ENCODE measurements at regions not wholly inside any gene's neighbourhood (a gene's known extent, or its start where the extent isn't known, plus 50 kb on each side); places are given as distances from the start of the nearest gene placed in this dataset.

DNA sequence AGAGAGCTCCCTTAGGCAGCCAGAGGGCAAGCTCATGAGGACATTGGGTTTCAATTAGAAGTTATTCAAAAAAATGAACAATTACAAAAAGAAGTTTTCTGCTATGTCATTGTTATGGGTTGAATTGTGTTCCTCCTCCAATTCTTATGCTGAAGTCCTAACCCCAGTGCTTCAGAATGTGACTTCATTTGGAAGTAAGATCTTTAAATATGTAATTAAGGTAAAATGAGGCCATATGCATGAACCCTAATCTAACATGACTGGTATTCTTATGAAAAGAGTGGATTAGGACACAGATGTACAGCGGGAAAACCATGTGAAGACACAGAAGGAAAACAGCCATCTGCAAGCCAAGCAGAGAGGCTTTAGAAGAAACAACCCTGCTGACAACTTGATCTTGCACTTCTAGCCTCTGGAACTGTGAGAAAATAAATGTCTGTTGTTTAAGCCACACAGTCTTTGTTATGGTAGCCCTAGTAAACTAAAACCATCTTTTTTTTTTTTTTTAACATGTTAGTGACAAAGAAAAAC lies 929.6 kb downstream of the EPHA3 start:
- no peaks in the 10 kb centered on the region for H3K79me2 ChIP-seq (replicated peaks; ENCODE audit: insufficient read depth, low read length)
- no peak for TF ChIP-seq EZH2 (IDR thresholded peaks at IDR 0.05; ENCODE audit: borderline replicate concordance, insufficient read depth, low read length, poor library complexity, severe bottlenecking)
- no peak for TF ChIP-seq RAD21 (conservative IDR thresholded peaks at IDR 0.05)
- TF ChIP-seq REST (IDR thresholded peaks at IDR 0.05; ENCODE audit: borderline replicate concordance), result no peak
- H3K27me3 ChIP-seq (ENCODE audit: insufficient read depth, low read depth, low read length), result no peaks in the 10 kb centered on the region
- H3K36me3 ChIP-seq (ENCODE audit: insufficient read depth, low read length), result no peaks in the 10 kb centered on the region
- no peak overlapping the region for H2AFZ ChIP-seq (ENCODE audit: low read depth, low read length)
- no peaks in the 10 kb centered on the region for H3K9me3 ChIP-seq (ENCODE audit: low read length)
- no peak overlapping the region for H3K4me2 ChIP-seq (ENCODE audit: low read length)
- H3K27ac ChIP-seq (ENCODE audit: low read length), result no peak overlapping the region
- H3F3A ChIP-seq (ENCODE audit: insufficient read depth, low read length, poor library complexity, severe bottlenecking), result no peaks in the 10 kb centered on the region
- H4K20me1 ChIP-seq (ENCODE audit: insufficient read depth), result no peaks in the 10 kb centered on the region
- H3K9me2 ChIP-seq (ENCODE audit: insufficient read depth, low read length), result no peaks in the 10 kb centered on the region
- H3K9ac ChIP-seq (ENCODE audit: low read length), result no peak overlapping the region
- no peak overlapping the region for H3K4me3 ChIP-seq (ENCODE audit: low read length)

GRCh38 chr3:90039994-90040393 lies 932.6 kb downstream of the EPHA3 start:
- no peaks in the 10 kb centered on the region for H4K20me1 ChIP-seq (ENCODE audit: insufficient read depth)

More at GRCh38 chr3:90039994-90040393, 932.6 kb downstream of the EPHA3 start:
- no peak overlapping the region for H3K27ac ChIP-seq (ENCODE audit: low read length)
- TF ChIP-seq POLR2AphosphoS5 (IDR thresholded peaks at IDR 0.05) (no peak), REST (IDR thresholded peaks at IDR 0.05; ENCODE audit: borderline replicate concordance) (no peak), EZH2 (IDR thresholded peaks at IDR 0.05; ENCODE audit: borderline replicate concordance, insufficient read depth, low read length, poor library complexity, severe bottlenecking) (no peak)
- H3K9me2 ChIP-seq (ENCODE audit: insufficient read depth, low read length), result no peaks in the 10 kb centered on the region
- H3F3A ChIP-seq (ENCODE audit: insufficient read depth, low read length, poor library complexity, severe bottlenecking), result no peaks in the 10 kb centered on the region
- H3K27me3 ChIP-seq (ENCODE audit: insufficient read depth, low read depth, low read length), result no peaks in the 10 kb centered on the region
- H3K9me3 ChIP-seq (ENCODE audit: low read length), result no peaks in the 10 kb centered on the region
- no peaks in the 10 kb centered on the region for H3K36me3 ChIP-seq (ENCODE audit: insufficient read depth, low read length)
- no peak overlapping the region for H3K9ac ChIP-seq (ENCODE audit: low read length)
- no peak overlapping the region for H3K4me3 ChIP-seq (ENCODE audit: low read length)
- no peaks in the 10 kb centered on the region for H3K79me2 ChIP-seq (replicated peaks; ENCODE audit: insufficient read depth, low read length)
- no peak overlapping the region for H2AFZ ChIP-seq (ENCODE audit: low read depth, low read length)
- no peak overlapping the region for H3K4me2 ChIP-seq (ENCODE audit: low read length)
